Activated naive CD4-positive, alpha-beta T cell treated with anti-CD3 and anti-CD28 coated beads, Interleukin-2, amount 50 U/mL, for 16 hours (primary cell): ENCODE measurements at regions not wholly inside any gene's neighbourhood (a gene's known extent, or its start where the extent isn't known, plus 50 kb on each side); places are given as distances from the start of the nearest gene placed in this dataset.
"Not testable (repeated sequence)": the region's sequence is repeated elsewhere in the genome, so short reads cannot be mapped to it uniquely, and the experiment has no call there.

ENCODE experiments used
- DNase-seq: peaks from one replicate; pipeline ENCODE4 v3.0.0-alpha.2; 2020

DNA sequence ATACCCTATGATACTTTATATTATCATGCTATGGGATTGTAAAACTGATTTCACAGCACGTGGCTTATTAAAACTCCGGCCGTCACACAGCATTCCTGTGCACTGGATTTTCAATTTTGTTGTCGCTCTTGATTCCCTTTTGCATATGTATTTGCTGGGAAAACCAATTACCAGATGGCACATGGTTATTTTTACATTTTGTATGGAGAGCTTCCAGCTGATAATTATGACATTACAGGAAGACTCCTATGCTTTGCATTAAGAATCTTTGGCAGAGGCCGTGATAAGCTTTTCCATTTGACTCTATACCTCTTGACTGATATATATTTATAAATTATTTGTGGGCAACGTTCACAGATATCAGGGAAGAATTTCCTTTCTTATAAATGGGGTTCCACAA lies 381.2 kb upstream of the RORB start:
- no peak for DNase-seq

DNA sequence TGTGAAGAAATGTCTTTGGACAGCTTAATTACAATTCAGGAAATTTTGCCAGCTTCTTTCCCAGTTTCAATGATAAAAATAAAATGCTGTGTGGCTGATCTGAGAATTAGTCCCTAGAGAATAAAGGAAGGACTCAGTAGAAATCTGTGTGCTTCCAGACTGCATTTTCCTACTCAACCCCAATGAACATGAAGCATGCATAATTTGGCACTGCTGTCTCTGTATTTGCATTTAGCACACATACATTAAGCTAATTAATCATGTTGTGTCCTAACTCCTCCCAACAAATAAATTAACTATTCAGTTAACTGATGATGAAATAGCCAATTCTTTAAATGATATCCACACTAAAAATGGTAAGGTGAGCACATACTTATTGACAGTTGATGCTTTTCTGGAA lies 380.0 kb upstream of the RORB start:
- no peak for DNase-seq

GRCh38 chr9:74117731-74118130 lies 379.4 kb upstream of the RORB start:
- DNase-seq: no peak

- DNase-seq: no peak
Observed at GRCh38 chr9:74120061-74120460, 377.1 kb upstream of the RORB start.

- DNase-seq: no peak
Observed at GRCh38 chr9:74120470-74120869, 376.7 kb upstream of the RORB start.

DNA sequence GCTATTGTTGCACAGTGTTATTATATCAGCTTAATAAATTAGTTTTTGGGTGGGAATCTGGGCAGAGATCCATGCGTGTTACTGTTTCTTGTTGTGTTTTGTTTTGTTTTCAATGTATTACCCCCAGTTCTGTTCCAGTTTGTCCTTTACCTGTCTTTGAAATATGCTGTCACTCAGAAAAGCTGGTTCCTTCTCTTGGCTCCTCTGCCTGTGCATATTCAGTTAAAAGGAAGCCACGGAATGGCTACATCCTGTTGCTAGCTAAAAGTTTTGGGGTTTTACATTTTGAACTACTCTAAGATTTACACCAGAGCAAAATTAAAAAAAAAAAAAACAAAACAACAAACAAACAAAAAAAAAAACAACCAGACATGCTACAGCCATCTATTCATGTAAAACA lies 374.9 kb upstream of the RORB start:
- DNase-seq: no peak

DNA sequence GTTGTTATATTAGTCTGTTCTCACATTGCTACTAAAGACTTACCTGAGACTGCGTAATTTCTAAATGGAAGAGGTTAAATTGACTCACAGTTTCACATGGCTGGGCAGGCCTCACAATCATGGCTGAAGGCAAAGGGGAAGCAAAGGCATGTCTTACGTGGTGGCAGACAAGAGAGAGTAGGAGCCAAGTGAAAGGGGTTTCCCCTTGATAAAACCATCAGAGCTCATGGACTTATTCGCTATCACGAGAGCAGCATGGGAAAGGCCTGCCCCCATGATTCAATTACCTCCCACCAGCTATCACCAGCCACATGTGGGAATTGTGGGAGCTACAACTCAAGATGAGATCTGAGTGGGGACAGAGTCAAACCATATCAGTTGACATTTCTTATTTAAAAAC lies 374.5 kb upstream of the RORB start:
- DNase-seq: no peak

DNA sequence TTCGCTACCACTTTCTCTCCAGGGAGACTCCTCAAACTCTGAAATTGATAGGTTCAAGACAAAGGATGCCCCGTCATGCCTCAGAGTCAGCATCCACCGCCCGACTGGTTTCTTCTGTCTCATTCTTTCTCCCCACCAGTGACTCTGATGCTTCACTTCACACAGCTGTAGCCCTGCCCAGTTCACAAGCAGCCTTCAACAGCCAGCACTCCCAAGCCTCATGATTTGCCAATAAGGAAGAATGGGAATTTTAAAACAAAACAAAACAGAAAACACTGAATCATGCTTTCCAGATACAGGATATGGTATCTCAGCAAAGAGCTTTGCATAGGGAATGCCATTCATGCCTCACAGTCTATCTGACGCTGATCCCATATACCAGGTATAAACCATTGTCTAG lies 371.2 kb upstream of the RORB start:
- DNase-seq: no peak

DNA sequence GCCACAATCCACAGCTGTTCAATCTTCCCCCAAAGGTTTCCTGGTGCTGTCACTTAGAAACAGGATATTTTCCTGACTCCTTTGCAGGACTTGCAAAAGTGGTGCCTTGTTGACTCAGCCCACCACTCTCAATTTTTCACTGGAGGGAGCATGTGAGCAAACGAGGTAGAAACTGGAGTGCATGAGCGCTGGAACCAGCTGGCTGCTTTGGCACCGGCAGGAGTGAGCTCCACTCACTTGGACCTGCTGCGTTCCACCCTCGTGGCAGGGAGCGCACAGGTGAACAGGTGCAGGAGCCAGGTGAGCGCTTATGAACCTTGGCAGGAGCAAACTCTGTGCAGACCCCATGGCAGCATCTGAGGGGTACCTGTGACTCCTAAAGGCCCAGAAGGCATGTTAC lies 364.1 kb upstream of the RORB start:
- no peak for DNase-seq

GRCh38 chr9:74133921-74134320 lies 363.2 kb upstream of the RORB start:
- DNase-seq: no peak

- no peak for DNase-seq
Observed at GRCh38 chr9:74138182-74138581, 359.0 kb upstream of the RORB start.

DNA sequence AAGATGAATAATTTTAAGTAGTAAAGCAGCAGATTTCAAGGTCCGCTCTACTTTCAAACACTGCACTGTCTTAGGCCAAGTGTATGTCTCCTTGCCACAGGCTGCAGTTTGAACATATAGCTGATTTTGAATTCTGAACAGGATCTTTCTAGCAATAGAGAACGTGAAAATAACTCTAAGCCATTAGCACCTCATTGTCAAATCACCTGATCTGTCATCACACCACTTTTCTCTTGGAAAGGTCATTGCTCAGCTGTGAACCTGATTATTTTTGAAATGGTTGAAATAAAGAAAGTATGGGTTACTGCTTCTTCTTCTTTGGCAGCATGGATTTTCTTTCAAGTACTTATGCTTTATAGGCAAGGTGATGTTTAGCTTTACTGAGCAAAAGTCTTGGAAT lies 357.0 kb upstream of the RORB start:
- no peak for DNase-seq

- DNase-seq: no peak
Observed at GRCh38 chr9:74147906-74148305, 349.2 kb upstream of the RORB start.

DNA sequence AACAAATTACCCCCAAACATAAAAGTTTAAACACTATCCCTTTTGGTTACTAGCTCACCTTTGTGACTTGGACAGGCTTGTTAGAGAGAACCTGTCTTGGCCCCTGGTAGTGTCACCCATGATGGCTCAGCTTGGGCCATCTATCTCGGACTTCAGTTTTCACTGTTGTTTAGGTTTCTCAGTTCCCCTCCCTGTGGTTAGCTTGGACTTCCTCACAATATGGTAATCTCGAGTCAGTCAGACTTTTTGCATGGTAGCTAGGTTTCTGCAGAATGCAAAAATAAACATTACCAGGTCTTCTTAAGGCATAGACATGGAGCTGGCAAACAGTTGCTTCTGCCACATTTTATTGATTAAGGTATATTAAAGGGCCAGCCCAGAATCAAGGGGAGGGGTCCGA lies 324.3 kb upstream of the RORB start:
- DNase-seq: no peak

DNA sequence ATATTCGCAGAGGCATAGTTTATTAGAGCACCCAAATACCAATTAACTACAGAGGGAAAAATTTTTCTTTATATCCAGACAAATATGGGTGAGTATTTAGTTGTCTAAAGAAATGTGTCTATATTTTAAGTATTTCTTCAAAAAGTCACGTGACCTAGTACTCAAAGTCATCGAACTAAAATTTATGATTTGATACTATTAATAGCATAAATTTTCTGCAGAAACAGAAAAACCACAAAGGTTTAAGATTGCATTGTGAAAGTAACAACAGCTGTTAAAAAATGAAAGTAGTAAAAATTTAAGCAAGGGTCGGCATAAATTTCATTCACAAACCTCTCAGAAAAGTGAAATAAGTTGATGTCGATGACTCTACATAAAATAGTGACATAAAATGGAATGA lies 323.9 kb upstream of the RORB start:
- no peak for DNase-seq

- not testable (repeated sequence) for DNase-seq
Observed at GRCh38 chr9:74197771-74198170, 299.4 kb upstream of the RORB start.

- no peak for DNase-seq
Observed at GRCh38 chr9:74205056-74205455, 292.1 kb upstream of the RORB start.

GRCh38 chr9:74218385-74219063 lies 278.6 kb upstream of the RORB start:
- DNase-seq: no peak

- no peak for DNase-seq
Observed at GRCh38 chr9:74220327-74220726, 276.8 kb upstream of the RORB start.

GRCh38 chr9:74236857-74237256 lies 260.3 kb upstream of the RORB start:
- no peak for DNase-seq

GRCh38 chr9:74245866-74246497 lies 251.2 kb upstream of the RORB start:
- no peak for DNase-seq

- DNase-seq: no peak
Observed at GRCh38 chr9:74255489-74255984, 241.6 kb upstream of the RORB start.

GRCh38 chr9:74275872-74276508 lies 221.1 kb upstream of the RORB start:
- DNase-seq: no peak

DNA sequence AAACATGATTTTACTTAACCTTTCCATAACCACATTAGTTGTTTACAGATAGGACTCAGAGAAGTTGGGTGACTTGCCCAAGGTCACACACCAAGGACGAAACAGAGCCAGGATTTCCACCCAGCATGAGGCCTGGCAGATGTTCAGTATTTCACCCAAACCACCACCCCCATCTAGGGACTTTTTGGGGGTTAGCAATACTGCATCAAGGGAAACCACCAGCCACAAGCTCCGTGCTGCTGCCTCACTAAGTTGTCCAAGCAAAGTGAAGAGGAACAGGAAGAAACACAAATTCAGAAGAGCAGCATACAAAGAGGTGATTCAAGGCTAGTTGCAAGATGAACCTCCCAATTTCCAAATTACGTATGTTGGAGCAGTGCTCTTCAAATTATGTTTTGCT lies 219.6 kb upstream of the RORB start:
- DNase-seq: no peak
